A673 (cell line): ENCODE measurements at regions not wholly inside any gene's neighbourhood (a gene's known extent, or its start where the extent isn't known, plus 50 kb on each side); places are given as distances from the start of the nearest gene placed in this dataset.

ENCODE experiments used
- BruUV-seq: library from RNA; stranded (reverse); fragments of 400-500 nt; replicated peaks from 2 replicates; lab custom pipeline; 2021; lab: Mats Ljungman, UMichigan
- CTCF ChIA-PET: fragments of 300-600 bp; sonication (Branson Sonifier 250); formaldehyde crosslinking; loops from one replicate; lab custom pipeline; 2022; ENCODE audit warnings: antibody characterized with exemption; lab: Charles Lee
- POLR2A ChIA-PET: fragments of 300-600 bp; sonication (Branson Sonifier 250); formaldehyde crosslinking; loops from one replicate; lab custom pipeline; 2022; ENCODE audit warnings: antibody characterized with exemption; ENCODE audit not compliant: low non-redundant PET; lab: Charles Lee
- DNase-seq: peaks from one replicate; pipeline ENCODE4 v3.0.0-alpha.2; 2015; ENCODE audit warnings: low spot score
- H3K27ac ChIP-seq: fragments of 200-600 bp; sonication (generic); 2 replicates; pipeline ENCODE4 v1.5.1; 2016; ENCODE audit warnings: mixed run types, low read depth, mild to moderate bottlenecking, mixed read lengths, antibody characterized with exemption, low read length; ENCODE audit not compliant: poor library complexity, severe bottlenecking
- H3K27me3 ChIP-seq: fragments of 200-600 bp; sonication (generic); replicated peaks from 2 replicates; pipeline ENCODE4 v1.6.1; 2017; ENCODE audit warnings: mixed run types, low read depth, mild to moderate bottlenecking, mixed read lengths, antibody characterized with exemption, low read length; ENCODE audit not compliant: insufficient read depth, poor library complexity
- H3K36me3 ChIP-seq: fragments of 200-600 bp; sonication (generic); 2 replicates; pipeline ENCODE4 v1.6.1; 2016; ENCODE audit warnings: mixed run types, mild to moderate bottlenecking, mixed read lengths, antibody characterized with exemption, low read length; ENCODE audit not compliant: insufficient read depth, poor library complexity, severe bottlenecking
- H3K4me1 ChIP-seq: fragments of 200-600 bp; sonication (generic); 2 replicates; pipeline ENCODE4 v1.6.1; 2017; ENCODE audit warnings: mixed run types, mild to moderate bottlenecking, mixed read lengths, antibody characterized with exemption, low read length; ENCODE audit not compliant: insufficient read depth, poor library complexity, severe bottlenecking
- H3K4me3 ChIP-seq: fragments of 200-600 bp; sonication (generic); 2 replicates; pipeline ENCODE4 v1.5.1; 2016; ENCODE audit warnings: low read depth, mixed run types, mild to moderate bottlenecking, mixed read lengths, low read length; ENCODE audit not compliant: poor library complexity, severe bottlenecking
- H3K9me3 ChIP-seq: fragments of 200-600 bp; sonication (generic); 2 replicates; pipeline ENCODE4 v1.6.1; 2016; ENCODE audit warnings: mixed run types, low read depth, mild to moderate bottlenecking, mixed read lengths, antibody characterized with exemption, low read length; ENCODE audit not compliant: poor library complexity, severe bottlenecking
- EZH2 ChIP-seq: fragments of 200-600 bp; sonication (generic); IDR thresholded peaks from 2 replicates; pipeline ENCODE4 v1.6.1; 2017; ENCODE audit warnings: borderline replicate concordance, low read depth, mild to moderate bottlenecking, mixed read lengths, antibody characterized with exemption, low read length; ENCODE audit not compliant: poor library complexity, severe bottlenecking
- intact Hi-C: fragments of 100-400 bp; cut with micrococcal nuclease; formaldehyde crosslinking; loops from one replicate; pipeline ENCODE4 v1.10.0; 2022; ENCODE audit not compliant: unreplicated experiment
- TF ChIP-seq, protein P1 (sequence below): fragments of 300-800, 200-600 bp; sonication (generic); conservative IDR thresholded peaks from 2 replicates; pipeline ENCODE4 v1.5.1; 2017; ENCODE audit warnings: low read depth, mild to moderate bottlenecking, antibody characterized with exemption, low read length, moderate library complexity, mixed read lengths

DNA sequence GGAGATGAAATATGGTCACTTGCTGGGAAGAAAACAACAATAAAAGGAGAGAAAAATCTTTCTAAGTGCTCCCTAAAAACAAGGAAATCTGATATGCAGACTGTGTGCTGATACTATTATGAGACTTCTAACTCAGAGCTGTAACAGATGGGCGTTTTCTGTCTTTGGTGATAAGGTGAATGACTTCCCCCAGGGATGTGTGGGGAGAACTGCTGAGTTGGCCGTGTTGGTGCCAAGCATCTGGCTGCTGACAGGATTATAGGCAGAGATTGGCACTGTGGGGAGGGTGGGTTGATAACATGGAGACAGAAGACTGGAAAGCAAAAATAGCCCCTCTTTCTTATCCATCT, 438.5 kb upstream of the PLXNA2 start:
- BruUV-seq, result no TSS peak
- intact Hi-C loops, result no loop called here
- Histone ChIP-seq H3K27me3 (no peaks in the 10 kb centered on the region), H3K27ac (no peak overlapping the region), H3K36me3 (no peaks in the 10 kb centered on the region), H3K4me3 (no peak overlapping the region), H3K9me3 (no peaks in the 10 kb centered on the region), H3K4me1 (no peaks in the 10 kb centered on the region)
- ChIA-PET CTCF (no interaction called here), POLR2A (no interaction called here)
- TF ChIP-seq, protein P1, sequence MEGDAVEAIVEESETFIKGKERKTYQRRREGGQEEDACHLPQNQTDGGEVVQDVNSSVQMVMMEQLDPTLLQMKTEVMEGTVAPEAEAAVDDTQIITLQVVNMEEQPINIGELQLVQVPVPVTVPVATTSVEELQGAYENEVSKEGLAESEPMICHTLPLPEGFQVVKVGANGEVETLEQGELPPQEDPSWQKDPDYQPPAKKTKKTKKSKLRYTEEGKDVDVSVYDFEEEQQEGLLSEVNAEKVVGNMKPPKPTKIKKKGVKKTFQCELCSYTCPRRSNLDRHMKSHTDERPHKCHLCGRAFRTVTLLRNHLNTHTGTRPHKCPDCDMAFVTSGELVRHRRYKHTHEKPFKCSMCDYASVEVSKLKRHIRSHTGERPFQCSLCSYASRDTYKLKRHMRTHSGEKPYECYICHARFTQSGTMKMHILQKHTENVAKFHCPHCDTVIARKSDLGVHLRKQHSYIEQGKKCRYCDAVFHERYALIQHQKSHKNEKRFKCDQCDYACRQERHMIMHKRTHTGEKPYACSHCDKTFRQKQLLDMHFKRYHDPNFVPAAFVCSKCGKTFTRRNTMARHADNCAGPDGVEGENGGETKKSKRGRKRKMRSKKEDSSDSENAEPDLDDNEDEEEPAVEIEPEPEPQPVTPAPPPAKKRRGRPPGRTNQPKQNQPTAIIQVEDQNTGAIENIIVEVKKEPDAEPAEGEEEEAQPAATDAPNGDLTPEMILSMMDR, result no peak
- TF ChIP-seq EZH2, result no peak
- no peak for DNase-seq

DNA sequence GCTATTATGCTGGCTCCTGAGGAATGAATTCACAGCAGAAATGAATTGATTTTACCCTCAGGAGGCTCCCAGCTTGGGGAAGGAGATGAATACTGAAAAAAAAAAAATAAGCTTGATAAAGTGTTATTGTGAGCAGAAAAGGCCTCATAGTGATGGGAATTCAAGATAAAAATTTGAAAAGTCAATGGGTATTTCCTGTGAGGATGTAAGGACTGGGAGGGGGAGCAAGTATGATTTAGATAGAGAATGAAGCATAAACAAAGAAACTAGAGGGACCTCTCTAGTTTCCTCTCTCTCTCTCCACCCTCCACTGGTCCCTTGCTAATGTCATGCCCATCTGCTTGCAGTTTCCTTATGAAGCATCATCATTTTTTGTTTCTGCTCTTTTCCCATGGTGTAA, 439.0 kb upstream of the PLXNA2 start:
- Histone ChIP-seq H3K9me3 (no peaks in the 10 kb centered on the region), H3K27me3 (no peaks in the 10 kb centered on the region), H3K36me3 (no peaks in the 10 kb centered on the region), H3K4me1 (no peaks in the 10 kb centered on the region), H3K4me3 (no peak overlapping the region), H3K27ac (no peak overlapping the region)
- POLR2A ChIA-PET, result no interaction called here
- TF ChIP-seq, protein P1, result no peak
- TF ChIP-seq EZH2, result no peak
- CTCF ChIA-PET, result no interaction called here
- intact Hi-C loops, result no loop called here
- no TSS peak for BruUV-seq
- DNase-seq, result no peak

DNA sequence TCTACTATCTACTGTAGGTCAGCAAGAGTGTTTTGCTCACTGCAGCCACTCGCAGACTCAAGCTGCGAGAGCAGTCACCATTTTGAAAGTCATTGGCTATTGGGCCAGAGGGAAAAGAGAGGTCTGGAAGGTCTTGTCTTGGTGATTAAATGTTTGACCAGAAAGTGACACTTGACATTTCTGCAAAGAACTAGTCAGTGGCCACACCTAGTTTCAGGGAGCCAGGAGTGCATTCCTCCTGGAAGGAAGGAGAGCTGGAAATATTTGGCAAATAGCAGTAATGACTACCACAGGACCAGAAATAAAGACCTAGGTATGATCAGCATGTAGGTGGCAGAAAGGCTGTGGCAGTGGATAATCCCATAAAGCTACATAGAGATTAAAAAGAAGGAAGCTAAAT, 440.0 kb upstream of the PLXNA2 start:
- H3K27ac ChIP-seq, result no peak overlapping the region
- intact Hi-C loops, result no loop called here
- H3K27me3 ChIP-seq, result no peaks in the 10 kb centered on the region
- no peaks in the 10 kb centered on the region for H3K4me1 ChIP-seq
- TF ChIP-seq, protein P1, result no peak
- no peak for TF ChIP-seq EZH2
- DNase-seq, result no peak
- CTCF ChIA-PET, result no interaction called here
- POLR2A ChIA-PET, result no interaction called here
- H3K36me3 ChIP-seq, result no peaks in the 10 kb centered on the region
- no peak overlapping the region for H3K4me3 ChIP-seq
- BruUV-seq, result no TSS peak
- H3K9me3 ChIP-seq, result no peaks in the 10 kb centered on the region
